ENCODE measurements at regions not wholly inside any gene's neighbourhood (a gene's known extent, or its start where the extent isn't known, plus 50 kb on each side); places are given as distances from the start of the nearest gene placed in this dataset.

- in situ Hi-C loops (cut with HindIII; ENCODE audit: low pct_unique_long_range_greater_than_20kb, low sequenced_read_pairs) = no loop called here
- no peak for TF ChIP-seq JUND (IDR thresholded peaks at IDR 0.05; ENCODE audit: low read depth)
Observed at GRCh38 chr1:55623311-55623710, 408.1 kb upstream of the USP24 start.

GRCh38 chr1:55622074-55622473, 406.9 kb upstream of the USP24 start:
- in situ Hi-C loops (cut with HindIII; ENCODE audit: low pct_unique_long_range_greater_than_20kb, low sequenced_read_pairs) = no loop called here
- DNase-seq (ENCODE audit: low read depth in 1 of 2, low spot score in 1 of 2) = no peak
- no peak for TF ChIP-seq JUND (IDR thresholded peaks at IDR 0.05; ENCODE audit: low read depth)

More at GRCh38 chr1:55623311-55623710, 408.1 kb upstream of the USP24 start:
- no peak for DNase-seq (ENCODE audit: low read depth in 1 of 2, low spot score in 1 of 2)

- in situ Hi-C loops (cut with HindIII; ENCODE audit: low pct_unique_long_range_greater_than_20kb, low sequenced_read_pairs) = no loop called here
- no peak for DNase-seq (ENCODE audit: low read depth in 1 of 2, low spot score in 1 of 2)
- TF ChIP-seq JUND (IDR thresholded peaks at IDR 0.05; ENCODE audit: low read depth) = no peak
Observed at GRCh38 chr1:55618199-55618598, 403.0 kb upstream of the USP24 start.

GRCh38 chr1:55617288-55617982, 402.3 kb upstream of the USP24 start:
- in situ Hi-C loops (cut with HindIII; ENCODE audit: low pct_unique_long_range_greater_than_20kb, low sequenced_read_pairs) = no loop called here
- TF ChIP-seq JUND (IDR thresholded peaks at IDR 0.05; ENCODE audit: low read depth) = no peak
- no peak for DNase-seq (ENCODE audit: low read depth in 1 of 2, low spot score in 1 of 2)

GRCh38 chr1:55612988-55613387, 397.8 kb upstream of the USP24 start:
- no peak for TF ChIP-seq JUND (IDR thresholded peaks at IDR 0.05; ENCODE audit: low read depth)
- in situ Hi-C loops (cut with HindIII; ENCODE audit: low pct_unique_long_range_greater_than_20kb, low sequenced_read_pairs) = no loop called here
- DNase-seq (ENCODE audit: low read depth in 1 of 2, low spot score in 1 of 2) = no peak

GRCh38 chr1:55611123-55611522, 396.0 kb upstream of the USP24 start:
- no peak for TF ChIP-seq JUND (IDR thresholded peaks at IDR 0.05; ENCODE audit: low read depth)
- no peak for DNase-seq (ENCODE audit: low read depth in 1 of 2, low spot score in 1 of 2)
- in situ Hi-C loops (cut with HindIII; ENCODE audit: low pct_unique_long_range_greater_than_20kb, low sequenced_read_pairs) = no loop called here

- DNase-seq (ENCODE audit: low read depth in 1 of 2, low spot score in 1 of 2) = no peak
- no peak for TF ChIP-seq JUND (IDR thresholded peaks at IDR 0.05; ENCODE audit: low read depth)
- in situ Hi-C loops (cut with HindIII; ENCODE audit: low pct_unique_long_range_greater_than_20kb, low sequenced_read_pairs) = no loop called here
Observed at GRCh38 chr1:55610203-55610602, 395.0 kb upstream of the USP24 start.

GRCh38 chr1:55609630-55610029, 394.5 kb upstream of the USP24 start:
- TF ChIP-seq JUND (IDR thresholded peaks at IDR 0.05; ENCODE audit: low read depth) = no peak
- in situ Hi-C loops (cut with HindIII; ENCODE audit: low pct_unique_long_range_greater_than_20kb, low sequenced_read_pairs) = no loop called here
- DNase-seq (ENCODE audit: low read depth in 1 of 2, low spot score in 1 of 2) = no peak

- in situ Hi-C loops (cut with HindIII; ENCODE audit: low pct_unique_long_range_greater_than_20kb, low sequenced_read_pairs) = no loop called here
- no peak for DNase-seq (ENCODE audit: low read depth in 1 of 2, low spot score in 1 of 2)
- TF ChIP-seq JUND (IDR thresholded peaks at IDR 0.05; ENCODE audit: low read depth) = no peak
Observed at GRCh38 chr1:55605155-55605554, 390.0 kb upstream of the USP24 start.

GRCh38 chr1:55604749-55605148, 389.6 kb upstream of the USP24 start:
- no peak for DNase-seq (ENCODE audit: low read depth in 1 of 2, low spot score in 1 of 2)
- TF ChIP-seq JUND (IDR thresholded peaks at IDR 0.05; ENCODE audit: low read depth) = no peak
- in situ Hi-C loops (cut with HindIII; ENCODE audit: low pct_unique_long_range_greater_than_20kb, low sequenced_read_pairs) = no loop called here

GRCh38 chr1:55604179-55604578, 389.0 kb upstream of the USP24 start:
- no peak for DNase-seq (ENCODE audit: low read depth in 1 of 2, low spot score in 1 of 2)
- in situ Hi-C loops (cut with HindIII; ENCODE audit: low pct_unique_long_range_greater_than_20kb, low sequenced_read_pairs) = no loop called here
- TF ChIP-seq JUND (IDR thresholded peaks at IDR 0.05; ENCODE audit: low read depth) = no peak

- in situ Hi-C loops (cut with HindIII; ENCODE audit: low pct_unique_long_range_greater_than_20kb, low sequenced_read_pairs) = no loop called here
- no peak for TF ChIP-seq JUND (IDR thresholded peaks at IDR 0.05; ENCODE audit: low read depth)
Observed at GRCh38 chr1:55600242-55600641, 385.1 kb upstream of the USP24 start.

GRCh38 chr1:55597910-55598309, 382.7 kb upstream of the USP24 start:
- in situ Hi-C loops (cut with HindIII; ENCODE audit: low pct_unique_long_range_greater_than_20kb, low sequenced_read_pairs) = no loop called here

More at GRCh38 chr1:55600242-55600641, 385.1 kb upstream of the USP24 start:
- DNase-seq (ENCODE audit: low read depth in 1 of 2, low spot score in 1 of 2) = no peak

GRCh38 chr1:55594701-55595100, 379.5 kb upstream of the USP24 start:
- in situ Hi-C loops (cut with HindIII; ENCODE audit: low pct_unique_long_range_greater_than_20kb, low sequenced_read_pairs) = no loop called here
- no peak for TF ChIP-seq JUND (IDR thresholded peaks at IDR 0.05; ENCODE audit: low read depth)
- no peak for DNase-seq (ENCODE audit: low read depth in 1 of 2, low spot score in 1 of 2)

More at GRCh38 chr1:55597910-55598309, 382.7 kb upstream of the USP24 start:
- TF ChIP-seq JUND (IDR thresholded peaks at IDR 0.05; ENCODE audit: low read depth) = no peak
- no peak for DNase-seq (ENCODE audit: low read depth in 1 of 2, low spot score in 1 of 2)
